ENCODE measurements at regions not wholly inside any gene's neighbourhood (a gene's known extent, or its start where the extent isn't known, plus 50 kb on each side); places are given as distances from the start of the nearest gene placed in this dataset.

GRCh38 chr16:6644916-6645315 is 687.7 kb upstream of the RBFOX1 start:
- TF ChIP-seq CTCF (IDR thresholded peaks at IDR 0.05) (no peak), EP300 (IDR thresholded peaks at IDR 0.05; ENCODE audit: low read depth) (no peak), POLR2A (IDR thresholded peaks at IDR 0.05) (no peak)

Data from transverse colon (tissue), 3 donors.